GM21390 (cell line): ENCODE measurements at regions not wholly inside any gene's neighbourhood (a gene's known extent, or its start where the extent isn't known, plus 50 kb on each side); places are given as distances from the start of the nearest gene placed in this dataset.

Experiments
- ATAC-seq: cut with Tn5 transposase; IDR thresholded peaks from one replicate; pipeline ENCODE4 v1.9.1; 2021; ENCODE audit not compliant: unreplicated experiment

DNA sequence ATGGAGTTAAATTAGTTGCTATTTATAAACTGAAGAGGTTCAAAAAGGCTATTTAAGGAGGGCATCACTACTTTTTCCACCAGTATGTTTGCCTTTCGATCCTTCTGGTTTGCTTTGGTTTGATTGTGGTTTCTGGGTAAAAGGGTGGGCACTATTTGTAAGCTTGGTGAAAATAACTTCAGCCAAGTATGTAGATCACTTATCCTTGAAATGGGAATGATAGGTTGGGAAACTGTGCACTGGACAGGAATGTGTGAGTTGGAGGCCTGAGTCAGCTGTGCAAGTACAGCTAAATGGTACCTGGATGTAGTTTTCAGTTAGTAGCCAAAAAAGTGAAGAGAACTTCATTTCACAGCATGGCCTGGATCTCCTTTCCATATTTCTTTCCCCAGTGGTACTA is 466.2 kb downstream of the ENC1 start:
- no peak for ATAC-seq

GRCh38 chr5:74173665-74174064 is 466.9 kb downstream of the ENC1 start:
- no peak for ATAC-seq

GRCh38 chr5:74173241-74173640 is 467.3 kb downstream of the ENC1 start:
- no peak for ATAC-seq

DNA sequence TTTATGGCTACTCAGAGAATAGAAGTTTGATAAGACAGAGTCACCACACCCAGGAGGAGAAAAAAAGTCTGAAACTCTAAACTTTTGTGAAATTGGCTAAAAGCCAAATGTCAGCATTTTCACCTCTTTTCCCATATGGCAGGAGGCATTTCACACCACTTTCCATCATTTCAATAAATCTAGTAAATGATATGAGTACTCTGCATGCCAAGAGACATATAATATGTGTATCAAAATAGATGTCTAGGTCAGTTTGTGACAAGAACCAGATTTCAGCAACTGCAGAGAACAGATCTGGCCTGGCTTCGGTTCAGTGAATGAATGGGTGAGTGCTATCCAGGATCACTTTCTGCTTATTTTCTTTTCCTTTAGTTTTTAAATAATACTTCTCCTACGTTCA is 470.8 kb downstream of the ENC1 start:
- ATAC-seq, result no peak

DNA sequence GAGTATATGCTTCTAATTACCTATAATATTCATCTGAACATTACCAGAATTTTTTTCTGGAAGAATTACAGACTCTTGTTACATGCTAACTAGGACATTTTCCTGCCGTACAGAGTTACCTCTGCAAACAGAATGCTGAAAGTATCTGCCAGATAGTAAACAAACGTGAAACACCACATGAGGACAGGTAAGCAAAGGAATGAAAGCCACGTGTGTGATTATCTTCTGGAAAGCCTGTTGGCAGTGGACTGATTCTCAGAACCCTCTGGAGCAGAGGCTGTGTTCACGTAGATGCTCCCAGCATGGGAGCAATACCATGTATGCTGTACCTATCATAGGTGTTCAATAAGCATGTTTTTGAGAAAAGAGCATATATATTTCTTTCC is 472.6 kb downstream of the ENC1 start:
- ATAC-seq, result no peak

DNA sequence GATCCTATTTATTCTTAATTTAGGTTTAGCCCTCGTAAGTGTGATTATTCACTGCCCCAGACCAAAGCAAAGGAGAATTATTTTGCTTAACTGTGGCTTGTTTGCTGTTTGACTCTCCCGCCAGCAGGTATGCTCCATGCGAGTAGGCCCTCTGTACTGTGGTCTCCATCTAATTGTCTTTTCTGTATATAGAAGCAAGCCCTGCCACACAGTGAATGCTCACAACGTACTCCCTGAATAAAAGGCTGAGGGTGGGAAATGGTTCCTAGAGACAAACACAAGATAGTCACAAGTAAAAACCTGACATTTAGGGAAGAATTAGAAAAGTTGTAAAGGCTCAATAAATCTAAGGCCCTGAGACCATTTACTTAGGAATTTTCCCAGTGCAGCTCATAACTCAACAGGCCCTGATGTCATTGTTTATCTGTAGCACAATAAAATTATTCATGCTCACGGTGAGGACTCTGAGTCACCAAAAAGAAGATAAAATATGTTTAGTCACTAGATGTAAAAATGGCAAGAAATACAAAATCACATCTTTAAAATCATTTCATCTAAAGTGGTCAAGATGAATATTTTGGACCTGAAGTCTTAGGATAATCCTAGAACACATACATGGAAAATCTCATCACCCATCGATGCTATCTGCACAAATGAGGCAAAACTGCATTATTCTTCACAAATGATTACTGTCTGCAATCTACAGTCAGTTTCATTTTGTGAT is 473.2 kb downstream of the ENC1 start:
- no peak for ATAC-seq

GRCh38 chr5:74166064-74166463 is 474.5 kb downstream of the ENC1 start:
- ATAC-seq, result no peak

DNA sequence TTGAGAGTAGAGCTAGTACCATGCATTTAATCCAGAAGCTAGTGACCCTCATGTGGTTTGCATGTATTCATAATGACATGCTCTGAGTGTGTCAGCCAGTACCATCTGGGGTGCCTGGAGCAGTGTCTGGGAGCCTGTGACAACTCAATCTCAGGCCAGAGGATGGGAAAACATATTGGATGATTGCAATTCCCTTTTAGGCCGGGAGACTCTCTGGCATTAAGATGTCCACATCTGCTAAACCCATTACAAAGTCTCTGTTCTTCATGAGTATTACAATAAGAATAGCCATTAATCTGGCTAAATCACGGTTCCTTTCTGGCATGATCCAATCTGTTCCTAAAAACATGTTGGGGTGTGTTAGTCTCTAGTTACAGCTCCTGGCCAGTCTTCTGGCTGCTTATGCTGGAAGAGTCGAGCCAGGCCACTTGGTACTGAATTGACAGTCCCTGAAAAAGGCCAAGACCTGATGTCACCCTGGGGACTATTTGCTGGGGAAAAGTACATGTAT is 475.7 kb downstream of the ENC1 start:
- ATAC-seq, result no peak

GRCh38 chr5:74162524-74162923 is 478.0 kb downstream of the ENC1 start:
- no peak for ATAC-seq

DNA sequence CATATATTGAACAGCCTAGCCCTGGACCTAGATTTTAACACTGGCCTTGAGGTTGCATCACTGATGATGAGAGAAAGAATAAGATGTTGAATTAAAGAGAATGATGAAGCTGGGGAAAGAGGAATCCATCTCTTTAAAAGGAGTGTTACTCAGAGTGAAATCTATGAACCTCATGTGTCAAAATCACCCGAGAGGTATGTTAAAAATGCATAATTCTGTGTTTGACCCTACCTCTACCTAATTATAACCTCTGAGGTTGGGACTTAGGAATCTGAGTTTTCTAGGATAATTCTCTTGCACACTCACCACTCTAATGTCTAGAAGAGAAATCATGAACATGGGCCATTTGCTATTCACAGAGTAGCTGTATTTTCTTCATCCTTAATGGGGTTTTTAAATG is 479.4 kb downstream of the ENC1 start:
- ATAC-seq, result no peak

- ATAC-seq, result no peak
Measured at GRCh38 chr5:74156728-74157383, 483.7 kb downstream of the ENC1 start.

DNA sequence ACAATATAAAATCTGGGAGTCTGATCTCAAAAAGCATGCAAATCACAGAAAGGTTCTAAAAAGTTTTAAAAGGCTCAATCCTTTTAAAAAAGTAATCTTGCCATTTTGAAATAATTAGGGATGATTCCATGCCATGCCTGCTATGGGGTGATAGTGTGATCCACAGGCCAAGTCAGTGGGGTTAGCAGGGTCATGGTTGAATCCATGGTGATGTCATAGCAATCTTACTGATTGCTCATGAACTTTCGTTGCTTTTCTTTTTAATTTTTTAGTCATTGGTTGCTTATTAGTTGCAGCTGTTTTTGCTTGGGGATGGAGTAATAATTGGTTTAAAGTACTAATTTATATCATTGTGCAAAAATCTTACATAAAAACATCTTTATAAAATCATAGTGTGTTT is 485.0 kb downstream of the ENC1 start:
- no peak for ATAC-seq

DNA sequence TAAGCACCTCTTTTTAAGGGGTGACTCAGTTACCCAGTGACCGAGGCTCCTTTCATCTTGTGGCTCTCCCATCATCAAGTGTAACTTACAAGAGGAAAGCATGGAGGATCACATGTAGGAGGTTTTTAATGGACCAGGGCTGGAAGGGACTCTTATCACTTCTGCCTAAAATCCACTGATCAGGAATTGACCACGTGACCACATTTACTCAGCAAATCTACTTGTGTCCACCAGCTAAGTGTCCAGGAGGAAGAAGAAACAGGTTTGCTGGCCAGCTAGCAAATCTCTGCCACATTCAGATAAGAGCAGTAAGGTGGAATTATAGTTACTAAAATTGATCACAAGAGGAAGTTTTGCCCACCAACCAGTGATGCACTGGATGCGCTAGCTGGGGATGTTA is 486.0 kb downstream of the ENC1 start:
- ATAC-seq, result no peak

DNA sequence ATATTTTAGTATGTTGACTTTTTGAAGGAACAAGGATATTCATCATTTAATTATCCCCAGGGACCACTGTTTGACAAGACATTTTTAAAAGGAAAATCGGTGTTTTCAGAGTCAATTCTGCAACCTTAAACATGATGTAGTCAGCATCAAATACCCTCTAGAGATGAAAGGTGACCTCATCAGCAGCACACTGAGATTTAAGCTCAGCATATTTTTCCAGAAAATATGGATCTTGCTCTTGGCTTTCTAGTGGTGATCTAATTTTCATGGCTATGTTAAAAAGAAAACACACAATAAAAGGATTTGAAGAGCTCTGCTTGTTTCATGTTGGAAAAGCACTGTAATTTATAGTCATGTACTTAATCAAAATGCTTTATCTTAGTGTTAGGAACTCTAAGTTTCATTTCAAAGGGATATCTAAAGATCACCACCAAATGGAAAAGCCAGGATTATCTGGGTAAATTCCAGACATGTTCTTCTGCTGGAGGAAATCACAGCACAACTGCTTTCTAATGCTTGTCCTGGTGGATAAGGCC is 487.2 kb downstream of the ENC1 start:
- ATAC-seq, result no peak

DNA sequence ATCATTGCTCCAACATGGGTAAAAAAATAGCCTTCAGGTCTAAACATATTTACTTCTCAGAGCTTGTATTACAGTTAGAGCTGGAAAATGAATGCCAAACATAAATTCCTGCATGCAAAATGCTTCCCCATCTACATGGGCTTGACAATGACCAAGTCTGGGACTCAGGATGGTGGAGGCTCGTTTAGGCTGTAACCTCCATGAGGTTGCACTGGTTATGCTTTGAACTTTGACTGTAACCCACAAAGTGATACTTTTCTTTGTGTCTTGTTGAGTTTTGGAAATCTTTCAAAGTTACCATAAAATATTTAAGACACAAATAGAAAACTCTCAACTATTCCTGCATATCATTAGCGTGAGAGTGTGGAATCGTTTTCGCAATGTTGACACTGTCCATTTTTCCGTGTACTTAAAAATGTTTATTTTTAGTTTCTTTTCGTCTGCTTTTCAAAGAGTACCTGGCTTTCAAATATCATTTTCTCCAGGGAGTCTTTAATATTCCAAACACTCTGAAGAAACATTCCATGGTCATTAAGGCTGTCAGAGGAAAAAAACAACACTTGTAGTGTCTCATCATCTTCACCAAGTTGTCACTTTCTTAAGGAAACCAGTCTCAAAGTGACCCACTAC is 487.8 kb downstream of the ENC1 start:
- no peak for ATAC-seq

- ATAC-seq, result no peak
Measured at GRCh38 chr5:74152136-74152535, 488.4 kb downstream of the ENC1 start.

- no peak for ATAC-seq
Measured at GRCh38 chr5:74149395-74149794, 491.1 kb downstream of the ENC1 start.

DNA sequence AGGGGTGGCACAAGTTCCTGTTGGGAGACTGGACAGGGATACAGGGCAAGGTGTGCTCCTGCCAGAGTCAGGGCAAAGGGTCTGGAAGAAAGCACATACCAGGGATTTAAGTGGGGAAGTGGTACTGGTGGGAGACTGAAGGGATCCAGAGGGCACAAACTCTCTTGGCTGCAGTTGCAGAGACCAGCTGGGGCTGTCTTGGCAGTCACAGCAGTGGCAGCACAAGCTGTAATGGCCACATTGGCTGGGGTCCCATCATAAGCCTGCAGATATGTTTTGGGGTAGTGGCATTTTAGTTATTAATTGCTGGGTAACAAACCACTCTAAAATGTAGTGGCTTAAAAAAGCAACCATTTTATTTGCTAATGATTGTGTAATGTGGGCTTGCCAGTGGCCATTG is 492.2 kb downstream of the ENC1 start:
- ATAC-seq, result no peak

DNA sequence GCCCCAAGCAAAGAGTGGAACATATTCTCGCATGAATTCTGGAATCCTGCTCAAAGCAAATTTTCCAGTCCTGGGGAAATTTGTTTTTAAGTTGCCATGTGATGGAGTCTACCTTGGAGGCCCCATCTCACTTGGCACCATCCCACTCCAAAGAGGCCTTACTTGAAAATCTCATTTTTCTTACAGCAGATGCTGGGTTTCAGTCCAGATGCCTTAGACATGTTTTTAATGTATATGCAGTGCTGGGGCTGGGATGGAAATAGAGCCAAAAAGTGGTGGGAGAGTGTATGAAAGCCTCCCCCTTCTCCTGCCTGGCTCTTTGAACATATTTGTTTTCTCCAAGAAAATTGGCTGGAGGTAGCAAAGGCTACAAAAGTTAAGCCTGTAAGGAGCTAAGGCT is 493.7 kb downstream of the ENC1 start:
- ATAC-seq, result no peak

DNA sequence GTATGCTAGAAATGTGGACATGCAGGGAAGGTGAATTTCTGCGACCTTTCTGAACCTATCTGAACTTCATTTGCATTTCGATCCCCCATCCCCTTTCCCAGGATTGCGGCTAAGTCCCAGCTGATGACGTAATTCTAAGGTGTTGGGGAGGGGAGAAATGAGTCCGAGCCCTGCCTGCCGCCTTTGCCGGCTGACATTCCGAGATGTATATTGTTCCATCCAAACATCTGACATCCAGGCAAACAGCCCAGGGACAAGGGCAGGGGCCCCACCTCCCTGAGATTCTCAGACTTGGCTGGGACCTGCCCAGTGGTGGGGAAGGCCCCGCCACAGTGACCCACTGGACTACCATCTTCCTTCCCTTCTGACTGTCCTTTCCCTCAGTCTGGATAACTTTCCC is 494.6 kb downstream of the ENC1 start:
- no peak for ATAC-seq

DNA sequence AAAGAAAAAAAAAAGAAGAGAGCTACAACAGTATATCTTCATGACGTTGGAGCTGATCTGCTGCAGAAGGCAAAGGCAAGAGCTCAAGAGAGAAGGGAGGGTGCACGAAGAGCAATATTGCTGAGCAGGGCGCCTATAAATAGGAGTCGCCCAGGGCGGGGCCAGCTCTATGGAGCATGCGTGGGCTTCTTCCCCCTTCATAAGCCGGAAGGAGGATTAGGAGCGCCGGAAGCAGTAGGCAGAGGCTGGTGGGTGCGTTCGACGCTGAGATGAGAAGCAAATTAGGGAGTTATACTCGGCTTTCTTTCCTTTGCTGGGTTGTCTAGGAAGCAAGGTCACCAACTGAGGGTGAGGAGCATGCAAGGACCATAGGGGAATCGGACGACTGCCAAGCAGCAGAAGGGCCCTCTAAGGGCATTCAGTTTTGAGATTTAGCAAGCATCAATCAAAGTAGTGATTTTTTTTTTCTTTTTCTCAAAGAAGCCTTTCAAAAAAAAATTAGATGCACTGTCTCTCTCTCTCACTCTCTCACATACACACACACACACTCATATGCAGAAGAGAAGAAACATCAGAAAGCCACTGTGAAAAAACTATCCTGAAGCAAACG is 496.7 kb downstream of the ENC1 start:
- no peak for ATAC-seq

DNA sequence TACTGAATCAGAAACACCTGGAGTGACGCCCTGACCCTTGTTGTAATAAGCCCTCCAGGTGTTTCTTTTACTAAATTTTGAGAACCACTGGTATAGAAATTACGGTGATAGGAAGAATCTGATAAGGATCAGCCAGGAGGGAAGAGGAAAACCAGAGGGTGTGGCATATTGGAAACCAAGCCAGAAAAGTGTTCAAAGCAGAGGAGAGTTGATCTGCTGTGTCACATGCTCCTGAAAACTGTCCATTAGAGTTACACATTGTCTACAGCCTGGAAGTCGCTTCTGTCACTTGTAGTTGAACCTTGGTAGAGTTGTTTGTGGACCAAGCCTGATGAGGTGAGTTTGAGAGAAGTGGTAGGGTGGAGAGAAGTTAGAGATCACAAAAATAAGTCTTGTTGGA is 497.4 kb downstream of the ENC1 start:
- ATAC-seq, result no peak
